PFSK-1 (cell line): ENCODE measurements at regions not wholly inside any gene's neighbourhood (a gene's known extent, or its start where the extent isn't known, plus 50 kb on each side); places are given as distances from the start of the nearest gene placed in this dataset.

ENCODE experiments used
- FOXP2 ChIP-seq: optimal IDR thresholded peaks from 2 replicates; pipeline ENCODE3; 2011; ENCODE audit warnings: borderline replicate concordance, control low read depth, inconsistent platforms; ENCODE audit not compliant: insufficient read depth; ENCODE audit errors: extremely low read length, extremely low read depth
- POLR2AphosphoS5 ChIP-seq: IDR thresholded peaks from 2 replicates; pipeline ENCODE4 v1.6.1; 2012; ENCODE audit warnings: low read depth, mild to moderate bottlenecking, control low read depth, low read length, moderate library complexity
- SIN3A ChIP-seq: IDR thresholded peaks from 2 replicates; pipeline ENCODE4 v1.6.1; 2012; ENCODE audit warnings: mild to moderate bottlenecking, low read length, moderate library complexity, borderline replicate concordance; ENCODE audit not compliant: insufficient read depth
- TAF1 ChIP-seq: IDR thresholded peaks from 2 replicates; pipeline ENCODE4 v1.6.1; 2012; ENCODE audit warnings: low read length, control low read depth, borderline replicate concordance; ENCODE audit not compliant: insufficient read depth
- TF ChIP-seq, protein P1 (sequence below), 2 experiments: IDR thresholded peaks; 2 replicates each; pipeline versions ENCODE4 v1.6.1 to v1.8.0; 2011 to 2012; ENCODE audit warnings: low read depth in 2 of 2, low read length in 2 of 2, control low read depth in 1 of 2, inconsistent platforms in 1 of 2, mild to moderate bottlenecking in 1 of 2, moderate library complexity in 1 of 2; ENCODE audit not compliant: insufficient read depth in 1 of 2

DNA sequence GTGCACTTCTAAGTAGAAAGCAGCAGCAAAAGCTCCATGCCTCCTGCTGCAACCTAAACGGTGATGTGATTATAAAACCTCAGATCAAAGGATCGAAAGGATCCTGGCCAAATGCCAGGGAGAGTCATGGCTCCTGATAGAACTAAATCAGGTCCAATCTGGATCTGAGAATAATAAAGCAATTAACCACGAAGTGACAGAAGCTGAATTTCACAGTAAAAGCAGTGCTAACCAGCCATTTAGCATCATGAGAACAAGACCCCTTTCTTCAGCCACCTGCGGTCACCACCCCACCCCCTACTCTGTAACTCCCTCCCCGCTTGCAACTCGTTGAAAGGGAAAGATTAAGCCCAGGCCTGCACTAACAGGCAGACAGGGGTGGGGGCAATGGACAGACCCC, 748.7 kb downstream of the BCL11A start:
- TF ChIP-seq FOXP2, result no peak
- no peak for TF ChIP-seq SIN3A
- TF ChIP-seq POLR2AphosphoS5, result no peak
- no peak for TF ChIP-seq TAF1
- TF ChIP-seq, protein P1, sequence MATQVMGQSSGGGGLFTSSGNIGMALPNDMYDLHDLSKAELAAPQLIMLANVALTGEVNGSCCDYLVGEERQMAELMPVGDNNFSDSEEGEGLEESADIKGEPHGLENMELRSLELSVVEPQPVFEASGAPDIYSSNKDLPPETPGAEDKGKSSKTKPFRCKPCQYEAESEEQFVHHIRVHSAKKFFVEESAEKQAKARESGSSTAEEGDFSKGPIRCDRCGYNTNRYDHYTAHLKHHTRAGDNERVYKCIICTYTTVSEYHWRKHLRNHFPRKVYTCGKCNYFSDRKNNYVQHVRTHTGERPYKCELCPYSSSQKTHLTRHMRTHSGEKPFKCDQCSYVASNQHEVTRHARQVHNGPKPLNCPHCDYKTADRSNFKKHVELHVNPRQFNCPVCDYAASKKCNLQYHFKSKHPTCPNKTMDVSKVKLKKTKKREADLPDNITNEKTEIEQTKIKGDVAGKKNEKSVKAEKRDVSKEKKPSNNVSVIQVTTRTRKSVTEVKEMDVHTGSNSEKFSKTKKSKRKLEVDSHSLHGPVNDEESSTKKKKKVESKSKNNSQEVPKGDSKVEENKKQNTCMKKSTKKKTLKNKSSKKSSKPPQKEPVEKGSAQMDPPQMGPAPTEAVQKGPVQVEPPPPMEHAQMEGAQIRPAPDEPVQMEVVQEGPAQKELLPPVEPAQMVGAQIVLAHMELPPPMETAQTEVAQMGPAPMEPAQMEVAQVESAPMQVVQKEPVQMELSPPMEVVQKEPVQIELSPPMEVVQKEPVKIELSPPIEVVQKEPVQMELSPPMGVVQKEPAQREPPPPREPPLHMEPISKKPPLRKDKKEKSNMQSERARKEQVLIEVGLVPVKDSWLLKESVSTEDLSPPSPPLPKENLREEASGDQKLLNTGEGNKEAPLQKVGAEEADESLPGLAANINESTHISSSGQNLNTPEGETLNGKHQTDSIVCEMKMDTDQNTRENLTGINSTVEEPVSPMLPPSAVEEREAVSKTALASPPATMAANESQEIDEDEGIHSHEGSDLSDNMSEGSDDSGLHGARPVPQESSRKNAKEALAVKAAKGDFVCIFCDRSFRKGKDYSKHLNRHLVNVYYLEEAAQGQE (IDR thresholded peaks at IDR 0.05; ENCODE audit: insufficient read depth in 1 of 2, low read depth in 2 of 2, low read length in 2 of 2), result no peak

DNA sequence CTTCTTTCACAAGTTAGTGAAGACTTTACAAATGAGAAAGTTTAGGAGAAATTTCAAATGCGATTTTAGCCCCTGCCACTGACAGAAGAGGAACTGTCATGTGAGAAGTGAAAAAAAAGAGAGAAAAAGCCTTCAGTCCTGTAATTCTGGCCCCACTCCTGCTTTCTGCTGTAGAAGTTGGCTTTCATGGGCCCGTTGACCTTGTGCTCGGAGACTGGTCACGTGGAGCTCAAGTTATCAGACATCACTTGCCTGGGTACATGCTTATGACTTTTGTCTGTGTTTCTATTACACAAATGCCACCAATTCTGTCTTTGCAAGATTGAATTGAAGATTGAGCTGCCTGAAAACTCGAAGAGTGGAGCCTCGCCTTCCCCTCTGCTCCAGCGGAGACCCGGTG, 749.9 kb downstream of the BCL11A start:
- TF ChIP-seq TAF1, result no peak
- no peak for TF ChIP-seq POLR2AphosphoS5
- TF ChIP-seq, protein P1 (IDR thresholded peaks at IDR 0.05; ENCODE audit: insufficient read depth in 1 of 2, low read depth in 2 of 2, low read length in 2 of 2), result no peak
- no peak for TF ChIP-seq SIN3A
- TF ChIP-seq FOXP2, result no peak

DNA sequence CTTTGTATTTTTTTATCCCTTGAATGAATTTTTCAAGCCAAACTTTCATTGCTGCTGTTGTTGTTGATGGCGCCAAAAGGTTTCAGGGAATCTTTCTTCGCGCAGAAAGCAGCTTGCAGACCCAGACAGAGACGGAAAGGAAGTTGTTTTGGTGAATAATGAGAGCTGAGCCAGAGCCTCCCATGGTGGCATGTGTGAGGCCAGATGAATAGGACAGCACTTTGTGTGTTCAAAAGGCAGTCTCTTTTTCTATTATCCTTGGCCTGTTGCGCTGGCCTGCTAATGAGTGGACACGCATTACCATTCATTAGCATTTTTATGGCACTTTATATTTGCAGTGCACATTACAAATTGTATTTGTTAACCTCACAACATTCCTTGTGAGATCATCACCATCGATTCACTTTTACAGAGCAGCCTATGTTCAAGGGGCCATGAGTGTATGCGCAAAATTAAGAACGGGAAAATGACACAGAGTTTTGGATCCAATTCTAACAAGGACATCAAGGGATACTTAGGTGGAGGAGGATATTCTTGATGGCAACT, 754.7 kb downstream of the BCL11A start:
- TF ChIP-seq FOXP2 (no peak), TAF1 (no peak), POLR2AphosphoS5 (no peak), SIN3A (no peak)
- TF ChIP-seq, protein P1 (IDR thresholded peaks at IDR 0.05; ENCODE audit: insufficient read depth in 1 of 2, low read depth in 2 of 2, low read length in 2 of 2), result no peak

DNA sequence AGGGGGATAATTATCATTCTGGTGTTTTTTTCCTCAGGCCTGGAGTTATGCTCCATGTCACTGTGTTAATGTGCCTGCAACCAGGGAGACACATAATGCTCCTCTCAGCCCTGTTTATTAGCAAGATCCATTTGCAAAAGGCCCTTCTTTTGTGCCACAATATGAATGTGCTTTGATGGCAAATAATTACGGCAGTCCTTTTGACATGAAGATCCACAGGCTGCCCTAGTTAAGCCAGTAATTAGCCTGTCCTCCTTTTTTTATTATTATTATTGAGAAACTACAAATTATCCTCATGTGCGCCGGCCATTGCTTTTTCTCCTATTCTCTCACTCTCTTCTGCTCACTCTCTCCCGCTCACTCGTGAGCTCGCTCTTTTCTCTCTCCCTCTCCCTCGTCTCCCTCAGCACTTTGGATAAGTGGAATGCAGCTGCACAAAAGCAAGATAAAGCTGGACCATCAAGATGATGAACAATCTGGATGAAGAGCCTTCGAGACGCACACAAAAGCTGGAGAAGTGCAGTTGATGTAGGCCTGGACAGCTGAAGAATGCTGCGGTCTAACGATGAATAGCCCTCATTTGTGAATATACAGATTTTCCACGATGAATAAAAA, 762.3 kb downstream of the BCL11A start:
- TF ChIP-seq, protein P1 (IDR thresholded peaks at IDR 0.05; ENCODE audit: insufficient read depth in 1 of 2, low read depth in 2 of 2, low read length in 2 of 2), result no peak
- no peak for TF ChIP-seq SIN3A
- TF ChIP-seq POLR2AphosphoS5, result no peak
- no peak for TF ChIP-seq TAF1
- no peak for TF ChIP-seq FOXP2
